Nephron (organoid): ENCODE measurements at regions not wholly inside any gene's neighbourhood (a gene's known extent, or its start where the extent isn't known, plus 50 kb on each side); places are given as distances from the start of the nearest gene placed in this dataset.
"Not testable (repeated sequence)": the region's sequence is repeated elsewhere in the genome, so short reads cannot be mapped to it uniquely, and the experiment has no call there.

Source experiments
- H3K27ac Mint-ChIP-seq, 3 experiments: 2 replicates each; pipeline ENCODE4 v1.8.0; 2020; ENCODE audit warnings: mixed read lengths in 3 of 3, mild to moderate bottlenecking in 2 of 3, moderate library complexity in 1 of 3
- H3K27me3 Mint-ChIP-seq: 2 replicates; pipeline ENCODE4 v1.8.0; 2021; ENCODE audit warnings: low read depth, mild to moderate bottlenecking, moderate library complexity, mixed read lengths
- H3K36me3 Mint-ChIP-seq: 2 replicates; pipeline ENCODE4 v1.8.0; 2020; ENCODE audit warnings: low read depth, mixed read lengths
- H3K4me1 Mint-ChIP-seq: 2 replicates; pipeline ENCODE4 v1.8.0; 2020; ENCODE audit warnings: mixed read lengths
- H3K4me3 Mint-ChIP-seq, 3 experiments: 2 replicates each; pipeline ENCODE4 v1.8.0; 2020; ENCODE audit warnings: mild to moderate bottlenecking in 3 of 3, mixed read lengths in 3 of 3, moderate library complexity in 2 of 3
- H3K9me3 Mint-ChIP-seq: 2 replicates; pipeline ENCODE4 v1.8.0; 2020; ENCODE audit warnings: mixed read lengths
- TF ChIP-seq, protein P1 (sequence below), 3 experiments: fragments of 200-600 bp; sonication (generic); IDR thresholded peaks; one replicate each; pipeline ENCODE4 v1.5.0; 2021; ENCODE audit warnings: antibody characterized with exemption in 3 of 3; ENCODE audit not compliant: unreplicated experiment in 3 of 3

- Mint-ChIP-seq H3K4me3 (no peak overlapping the region), H3K27ac (no peak overlapping the region), H3K27me3 (no peaks in the 10 kb centered on the region), H3K4me1 (no peaks in the 10 kb centered on the region), H3K9me3 (peaks cover 17% of the 10 kb centered on the region), H3K36me3 (no peaks in the 10 kb centered on the region)
- TF ChIP-seq, protein P1, sequence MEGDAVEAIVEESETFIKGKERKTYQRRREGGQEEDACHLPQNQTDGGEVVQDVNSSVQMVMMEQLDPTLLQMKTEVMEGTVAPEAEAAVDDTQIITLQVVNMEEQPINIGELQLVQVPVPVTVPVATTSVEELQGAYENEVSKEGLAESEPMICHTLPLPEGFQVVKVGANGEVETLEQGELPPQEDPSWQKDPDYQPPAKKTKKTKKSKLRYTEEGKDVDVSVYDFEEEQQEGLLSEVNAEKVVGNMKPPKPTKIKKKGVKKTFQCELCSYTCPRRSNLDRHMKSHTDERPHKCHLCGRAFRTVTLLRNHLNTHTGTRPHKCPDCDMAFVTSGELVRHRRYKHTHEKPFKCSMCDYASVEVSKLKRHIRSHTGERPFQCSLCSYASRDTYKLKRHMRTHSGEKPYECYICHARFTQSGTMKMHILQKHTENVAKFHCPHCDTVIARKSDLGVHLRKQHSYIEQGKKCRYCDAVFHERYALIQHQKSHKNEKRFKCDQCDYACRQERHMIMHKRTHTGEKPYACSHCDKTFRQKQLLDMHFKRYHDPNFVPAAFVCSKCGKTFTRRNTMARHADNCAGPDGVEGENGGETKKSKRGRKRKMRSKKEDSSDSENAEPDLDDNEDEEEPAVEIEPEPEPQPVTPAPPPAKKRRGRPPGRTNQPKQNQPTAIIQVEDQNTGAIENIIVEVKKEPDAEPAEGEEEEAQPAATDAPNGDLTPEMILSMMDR (IDR thresholded peaks at IDR 0.05; ENCODE audit: unreplicated experiment in 3 of 3), result no peak
Measured at GRCh38 chr20:30594112-30594511, 663.4 kb upstream of the DEFB115 start.

DNA sequence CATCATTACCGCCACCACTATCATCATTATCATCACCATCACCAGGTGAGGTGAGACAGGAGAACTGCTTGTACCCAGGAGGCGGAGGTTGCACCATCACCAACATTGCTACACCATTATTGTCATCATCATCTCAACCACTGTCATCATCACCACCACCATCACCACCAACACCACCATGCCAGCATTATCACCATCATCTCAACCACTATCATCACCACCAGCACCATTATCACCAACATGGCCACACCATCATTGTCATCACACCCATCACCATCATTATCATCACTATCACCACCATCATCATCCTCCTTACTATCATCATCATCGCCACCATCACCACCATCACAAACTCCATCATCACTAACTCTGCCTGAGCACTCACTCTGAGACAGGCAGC is 661.8 kb upstream of the DEFB115 start:
- H3K4me3 Mint-ChIP-seq, result no peak overlapping the region
- H3K36me3 Mint-ChIP-seq, result no peaks in the 10 kb centered on the region
- H3K27ac Mint-ChIP-seq, result no peak overlapping the region
- H3K9me3 Mint-ChIP-seq, result peaks cover 27% of the 10 kb centered on the region
- H3K27me3 Mint-ChIP-seq, result no peaks in the 10 kb centered on the region
- TF ChIP-seq, protein P1 (IDR thresholded peaks at IDR 0.05; ENCODE audit: unreplicated experiment in 3 of 3), result no peak
- no peaks in the 10 kb centered on the region for H3K4me1 Mint-ChIP-seq

GRCh38 chr20:30597429-30597828 is 660.0 kb upstream of the DEFB115 start:
- not testable (repeated sequence) for H3K36me3 Mint-ChIP-seq, H3K4me1 Mint-ChIP-seq, H3K4me3 Mint-ChIP-seq, H3K27ac Mint-ChIP-seq, H3K27me3 Mint-ChIP-seq
- peaks cover 36% of the 10 kb centered on the region for H3K9me3 Mint-ChIP-seq

DNA sequence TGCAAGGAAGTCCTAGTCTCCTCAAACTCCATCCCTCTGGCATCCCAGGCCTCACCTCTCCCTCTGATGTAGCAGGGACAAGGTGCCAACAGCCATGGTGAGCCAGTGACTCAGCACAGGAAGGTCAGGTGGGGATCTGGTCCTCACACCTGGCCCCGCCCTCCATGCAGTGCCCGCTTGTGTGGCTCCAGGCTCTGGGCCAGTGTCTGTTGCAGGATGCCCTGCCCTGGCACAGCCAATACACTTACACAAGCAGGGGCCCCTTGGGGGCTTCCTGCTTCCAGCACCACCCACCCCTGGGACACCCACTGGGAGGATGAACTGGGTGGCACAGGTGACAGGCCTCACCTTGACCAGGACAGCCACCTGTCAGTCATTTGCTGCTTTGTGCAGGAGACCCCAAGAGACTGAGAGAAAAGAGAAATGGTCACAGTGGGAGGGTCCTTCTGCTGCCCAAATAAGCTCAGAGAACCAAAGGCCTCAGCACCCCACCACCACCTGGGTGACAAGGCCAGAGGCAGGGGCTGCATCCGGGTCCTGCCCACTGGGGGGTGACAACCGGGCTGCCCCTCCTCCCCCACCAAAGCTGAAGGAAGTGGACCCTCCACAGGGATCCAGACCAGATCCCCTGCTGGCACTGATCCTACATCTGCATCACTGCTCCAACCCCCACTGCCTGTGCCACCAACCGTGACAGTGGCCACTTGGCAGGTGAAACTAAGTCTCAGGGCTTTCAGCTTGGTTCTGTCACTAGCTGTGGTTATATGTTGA is 658.8 kb upstream of the DEFB115 start:
- TF ChIP-seq, protein P1 (IDR thresholded peaks at IDR 0.05; ENCODE audit: unreplicated experiment in 3 of 3), result no peak
- no peaks in the 10 kb centered on the region for H3K4me1 Mint-ChIP-seq
- no peak overlapping the region for H3K4me3 Mint-ChIP-seq
- H3K27ac Mint-ChIP-seq, result no peak overlapping the region
- H3K36me3 Mint-ChIP-seq, result no peaks in the 10 kb centered on the region
- peaks cover 36% of the 10 kb centered on the region for H3K9me3 Mint-ChIP-seq
- H3K27me3 Mint-ChIP-seq, result no peaks in the 10 kb centered on the region

GRCh38 chr20:30599990-30600389 is 657.5 kb upstream of the DEFB115 start:
- no peaks in the 10 kb centered on the region for H3K4me1 Mint-ChIP-seq
- no peak overlapping the region for H3K27ac Mint-ChIP-seq
- TF ChIP-seq, protein P1 (IDR thresholded peaks at IDR 0.05; ENCODE audit: unreplicated experiment in 3 of 3), result no peak
- H3K27me3 Mint-ChIP-seq, result no peaks in the 10 kb centered on the region
- peaks cover 44% of the 10 kb centered on the region for H3K9me3 Mint-ChIP-seq
- no peaks in the 10 kb centered on the region for H3K36me3 Mint-ChIP-seq
- H3K4me3 Mint-ChIP-seq, result no peak overlapping the region

DNA sequence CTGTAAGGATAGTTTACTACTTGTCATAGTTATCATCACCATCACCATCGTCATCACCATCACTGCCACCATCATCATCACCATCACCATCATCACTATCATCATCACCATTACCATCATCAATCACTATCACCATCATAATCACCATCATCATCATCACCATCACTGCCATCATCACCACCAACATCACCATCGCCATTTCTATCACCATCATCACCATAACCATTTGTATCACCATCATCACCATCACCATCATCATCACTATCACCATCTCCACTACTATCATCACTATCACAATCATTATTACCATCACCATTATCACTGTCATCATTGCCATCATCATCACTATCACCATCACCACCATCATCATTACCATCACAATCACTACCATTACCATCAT is 655.5 kb upstream of the DEFB115 start:
- Mint-ChIP-seq H3K4me3 (no peak overlapping the region), H3K4me1 (no peaks in the 10 kb centered on the region), H3K9me3 (peaks cover 49% of the 10 kb centered on the region), H3K36me3 (no peaks in the 10 kb centered on the region), H3K27ac (no peak overlapping the region), H3K27me3 (no peaks in the 10 kb centered on the region)
- TF ChIP-seq, protein P1 (IDR thresholded peaks at IDR 0.05; ENCODE audit: unreplicated experiment in 3 of 3), result no peak
